Astrocyte of the spinal cord (primary cell): ENCODE measurements at regions not wholly inside any gene's neighbourhood (a gene's known extent, or its start where the extent isn't known, plus 50 kb on each side); places are given as distances from the start of the nearest gene placed in this dataset.

Experiments used
- DNase-seq: peaks from one replicate; pipeline ENCODE4 v3.0.0; 2011; ENCODE audit warnings: low read depth, low spot score
- H3K4me3 ChIP-seq: 2 replicates; pipeline ENCODE4 v1.5.1; 2011; ENCODE audit warnings: low read depth, mild to moderate bottlenecking, low read length, moderate library complexity
- in situ Hi-C: cut with HindIII; loops from 2 replicates; pipeline ENCODE4 v1.10.0; 2017; ENCODE audit warnings: low sequenced_read_pairs
- TF ChIP-seq, protein P1 (sequence below): IDR thresholded peaks from 2 replicates; pipeline ENCODE4 v1.5.1; 2012; ENCODE audit warnings: low read depth, mild to moderate bottlenecking, low read length, inconsistent platforms

DNA sequence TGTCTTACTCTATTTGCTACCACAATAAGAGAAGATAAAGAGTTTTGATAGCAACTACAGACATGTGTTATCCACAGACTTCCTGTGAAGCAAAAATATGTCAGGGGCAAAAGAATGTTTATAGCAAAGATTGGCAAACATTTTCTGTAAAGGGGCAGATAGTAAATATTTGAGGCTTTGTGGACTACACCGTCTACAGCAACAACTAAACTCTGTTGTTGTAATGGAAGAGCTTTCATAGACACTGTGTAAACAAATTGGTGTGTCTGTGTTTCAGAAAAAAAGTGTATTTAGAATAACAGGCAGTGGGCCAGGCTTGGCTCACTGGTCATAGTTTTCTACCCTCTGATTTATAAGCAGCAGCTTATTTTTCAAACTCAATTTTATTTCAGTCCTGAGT, 521.4 kb downstream of the ANKRD7 start:
- in situ Hi-C loops = no loop called here
- no peak overlapping the region for H3K4me3 ChIP-seq
- DNase-seq = no peak
- TF ChIP-seq, protein P1, sequence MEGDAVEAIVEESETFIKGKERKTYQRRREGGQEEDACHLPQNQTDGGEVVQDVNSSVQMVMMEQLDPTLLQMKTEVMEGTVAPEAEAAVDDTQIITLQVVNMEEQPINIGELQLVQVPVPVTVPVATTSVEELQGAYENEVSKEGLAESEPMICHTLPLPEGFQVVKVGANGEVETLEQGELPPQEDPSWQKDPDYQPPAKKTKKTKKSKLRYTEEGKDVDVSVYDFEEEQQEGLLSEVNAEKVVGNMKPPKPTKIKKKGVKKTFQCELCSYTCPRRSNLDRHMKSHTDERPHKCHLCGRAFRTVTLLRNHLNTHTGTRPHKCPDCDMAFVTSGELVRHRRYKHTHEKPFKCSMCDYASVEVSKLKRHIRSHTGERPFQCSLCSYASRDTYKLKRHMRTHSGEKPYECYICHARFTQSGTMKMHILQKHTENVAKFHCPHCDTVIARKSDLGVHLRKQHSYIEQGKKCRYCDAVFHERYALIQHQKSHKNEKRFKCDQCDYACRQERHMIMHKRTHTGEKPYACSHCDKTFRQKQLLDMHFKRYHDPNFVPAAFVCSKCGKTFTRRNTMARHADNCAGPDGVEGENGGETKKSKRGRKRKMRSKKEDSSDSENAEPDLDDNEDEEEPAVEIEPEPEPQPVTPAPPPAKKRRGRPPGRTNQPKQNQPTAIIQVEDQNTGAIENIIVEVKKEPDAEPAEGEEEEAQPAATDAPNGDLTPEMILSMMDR = no peak

DNA sequence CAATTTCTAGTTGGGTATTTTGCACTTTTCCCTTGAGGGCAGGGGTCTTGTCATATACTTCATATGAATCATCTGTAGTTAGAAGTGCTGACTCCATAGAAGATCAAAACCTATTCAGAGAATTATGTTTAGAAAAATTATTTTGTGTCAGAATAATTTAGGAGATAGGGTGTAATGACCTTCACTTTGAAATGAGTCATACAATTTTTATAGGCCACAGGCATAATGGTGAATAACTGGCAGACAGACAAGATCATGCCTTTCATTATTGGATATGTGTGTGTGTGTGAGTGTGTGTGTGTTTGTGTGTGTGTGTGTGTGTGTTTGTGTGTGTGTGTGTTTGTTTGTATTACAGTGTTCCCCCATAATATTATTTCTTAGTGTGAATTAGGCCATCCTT, 523.0 kb downstream of the ANKRD7 start:
- in situ Hi-C loops = no loop called here
- TF ChIP-seq, protein P1 = no peak
- no peak overlapping the region for H3K4me3 ChIP-seq
- DNase-seq = no peak

DNA sequence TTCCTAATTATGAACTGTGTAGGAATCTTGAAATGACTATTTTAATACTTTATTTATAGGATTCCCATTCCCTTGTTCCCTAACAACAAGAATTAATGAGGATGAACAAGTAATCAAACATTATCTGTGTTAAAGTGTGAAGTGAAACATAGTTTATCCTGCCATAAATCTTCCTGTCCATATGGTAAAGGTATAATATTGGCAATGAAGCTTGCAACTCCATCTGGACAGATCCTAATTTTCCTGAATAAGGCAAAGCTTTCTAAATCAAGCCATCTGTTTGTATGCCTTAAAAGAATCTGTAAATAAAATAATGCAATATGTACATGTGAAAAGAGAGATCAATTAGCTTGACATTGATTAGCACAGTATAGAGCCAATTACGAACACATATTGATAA, 529.0 kb downstream of the ANKRD7 start:
- DNase-seq = no peak
- in situ Hi-C loops = no loop called here
- H3K4me3 ChIP-seq = no peak overlapping the region
- TF ChIP-seq, protein P1 = no peak

DNA sequence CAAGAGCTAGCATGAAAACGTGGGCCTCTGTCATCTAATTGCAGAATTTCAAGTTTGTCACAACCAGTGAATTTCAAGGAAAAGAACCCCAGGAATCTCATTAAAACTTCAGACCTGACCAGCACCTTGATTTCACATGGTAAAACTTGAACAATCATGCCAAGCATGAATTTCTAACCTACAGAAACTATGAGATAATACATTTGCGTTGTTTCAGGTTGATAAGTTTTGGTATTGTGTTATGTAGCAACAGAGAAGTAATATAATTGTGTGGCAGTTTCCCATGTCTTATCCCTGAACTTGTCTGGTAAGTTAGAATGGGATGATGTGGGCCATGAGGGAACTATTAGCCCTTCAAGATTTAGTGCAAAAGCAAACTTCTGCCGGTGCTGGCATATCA, 530.1 kb downstream of the ANKRD7 start:
- TF ChIP-seq, protein P1 = no peak
- DNase-seq = no peak
- H3K4me3 ChIP-seq = no peak overlapping the region
- in situ Hi-C loops = no loop called here

DNA sequence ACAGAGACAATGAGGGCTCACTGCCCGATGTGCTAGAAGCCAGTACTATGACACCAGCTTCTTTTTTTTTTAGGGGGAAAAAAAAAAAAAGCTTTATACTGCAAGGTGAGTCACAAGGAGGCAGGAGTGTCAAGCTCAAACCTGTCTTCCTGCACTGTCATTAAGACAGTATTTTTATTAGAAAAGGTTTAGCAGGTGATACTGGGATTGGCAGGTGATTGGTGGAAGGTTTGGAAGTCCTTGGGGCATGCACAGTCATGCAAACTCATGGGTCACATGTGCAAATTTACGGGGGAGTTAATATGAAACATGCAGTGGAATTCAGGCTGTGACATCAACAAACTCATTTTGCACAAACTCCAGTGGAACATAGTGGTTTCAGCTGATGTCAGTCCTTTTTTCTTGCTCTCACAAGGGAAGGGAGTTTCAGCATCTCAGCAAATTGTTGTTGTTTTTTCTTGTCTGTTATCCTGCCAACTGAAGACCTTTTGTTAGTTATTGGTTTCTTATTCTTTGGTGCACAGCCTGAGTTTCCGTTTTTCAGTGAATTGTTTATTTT, 530.6 kb downstream of the ANKRD7 start:
- no peak for DNase-seq
- H3K4me3 ChIP-seq = no peak overlapping the region
- TF ChIP-seq, protein P1 = no peak
- in situ Hi-C loops = no loop called here

DNA sequence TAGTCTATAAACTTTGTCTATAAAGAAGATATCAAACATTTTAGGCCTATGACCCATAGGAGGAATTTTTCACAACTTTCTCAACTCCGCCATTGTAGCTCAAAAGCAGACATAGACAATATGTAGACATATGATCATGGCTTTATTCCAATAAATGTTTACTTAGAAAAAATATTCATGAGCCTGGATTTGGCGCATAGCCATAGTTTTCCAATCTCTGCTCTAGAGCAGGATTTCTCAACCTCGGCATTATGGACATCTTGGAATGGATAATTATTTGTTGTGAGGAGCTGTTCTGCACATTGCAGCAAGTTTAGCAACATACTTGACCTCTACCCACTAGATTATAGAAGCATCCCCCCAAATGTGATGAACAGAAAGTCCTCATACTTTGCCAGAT, 532.6 kb downstream of the ANKRD7 start:
- in situ Hi-C loops = no loop called here
- TF ChIP-seq, protein P1 = no peak
- DNase-seq = no peak
- H3K4me3 ChIP-seq = no peak overlapping the region

DNA sequence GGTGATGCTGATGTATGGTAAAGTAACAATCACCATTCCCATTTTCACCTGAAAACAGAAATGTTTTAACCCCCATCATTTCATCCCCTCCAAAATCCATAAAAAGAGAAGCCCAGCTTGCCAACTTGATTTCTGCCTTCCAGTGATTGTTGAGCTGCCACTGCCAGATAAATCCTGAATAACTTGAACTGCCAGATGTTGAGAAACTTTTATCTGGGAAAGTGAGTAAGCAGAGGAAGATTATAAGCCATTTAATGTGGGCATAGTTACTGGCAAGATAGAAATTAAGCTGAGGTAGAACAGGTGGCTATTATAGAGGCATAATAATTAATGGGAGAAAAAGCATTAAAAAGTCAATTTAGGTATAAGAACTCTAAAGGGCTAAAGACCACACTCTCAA, 534.1 kb downstream of the ANKRD7 start:
- DNase-seq = no peak
- H3K4me3 ChIP-seq = no peak overlapping the region
- TF ChIP-seq, protein P1 = no peak
- in situ Hi-C loops = no loop called here
